CD14-positive monocyte (primary cell): ENCODE measurements at regions not wholly inside any gene's neighbourhood (a gene's known extent, or its start where the extent isn't known, plus 50 kb on each side); places are given as distances from the start of the nearest gene placed in this dataset.

Experiments
- DNase-seq, 3 donors: peaks; one replicate each; pipeline ENCODE4 v3.0.0-alpha.2; 2011 to 2022
- H2AFZ ChIP-seq: 2 replicates; pipeline ENCODE4 v1.6.0; 2012; ENCODE audit warnings: mild to moderate bottlenecking, low read depth, low read length, inconsistent platforms; ENCODE audit not compliant: insufficient read depth, poor library complexity, severe bottlenecking
- H3K27ac ChIP-seq, 2 donors: 1 replicate in 1 of 2; 2 replicates in 1 of 2; pipeline ENCODE4 v1.5.1; 2012 to 2013; ENCODE audit warnings: low read length in 2 of 2, control low read depth in 1 of 2, inconsistent platforms in 1 of 2, low read depth in 1 of 2, mild to moderate bottlenecking in 1 of 2
- H3K27me3 ChIP-seq, 2 donors: one replicate each; pipeline versions ENCODE4 v1.6.0 to v1.6.1; 2011 to 2013; ENCODE audit warnings: low read length in 2 of 2; ENCODE audit not compliant: control insufficient read depth in 2 of 2, insufficient read depth in 2 of 2
- H3K36me3 ChIP-seq, 2 donors: replicated peaks in 1 of 2; 1 replicate in 1 of 2; 2 replicates in 1 of 2; pipeline versions ENCODE4 v1.5.1 to v1.6.1; 2012 to 2013; ENCODE audit warnings: low read length in 2 of 2, control low read depth in 1 of 2, inconsistent platforms in 1 of 2, mild to moderate bottlenecking in 1 of 2; ENCODE audit not compliant: insufficient read depth in 2 of 2, control insufficient read depth in 1 of 2
- H3K4me1 ChIP-seq, 2 donors: 1 replicate in 1 of 2; 2 replicates in 1 of 2; pipeline versions ENCODE4 v1.5.1 to v1.6.1; 2012 to 2013; ENCODE audit warnings: low read length in 2 of 2, control low read depth in 1 of 2, inconsistent platforms in 1 of 2, mild to moderate bottlenecking in 1 of 2, moderate library complexity in 1 of 2; ENCODE audit not compliant: insufficient read depth in 2 of 2, control insufficient read depth in 1 of 2
- H3K4me2 ChIP-seq: replicated peaks from 2 replicates; pipeline ENCODE3; 2012; ENCODE audit warnings: low read length, moderate library complexity, mild to moderate bottlenecking; ENCODE audit not compliant: poor library complexity, severe bottlenecking; ENCODE audit errors: extremely low read depth
- H3K4me3 ChIP-seq, 3 experiments: fragments of 200-600 bp in 1 of 3; sonication (generic) in 1 of 3; replicated peaks in 1 of 3; 1 replicate in 2 of 3; 2 replicates in 1 of 3; pipeline ENCODE4 v1.5.1; 2011 to 2013; ENCODE audit warnings: low read length in 3 of 3, mild to moderate bottlenecking in 3 of 3, control low read depth in 2 of 3, low read depth in 2 of 3, inconsistent platforms in 1 of 3, moderate library complexity in 1 of 3
- H3K79me2 ChIP-seq: 2 replicates; pipeline ENCODE4 v1.6.0; 2012; ENCODE audit warnings: mild to moderate bottlenecking, control low read depth, inconsistent platforms, low read length, moderate library complexity; ENCODE audit not compliant: insufficient read depth
- H3K9ac ChIP-seq: 2 replicates; pipeline ENCODE4 v1.6.0; 2017; ENCODE audit warnings: low read length, mild to moderate bottlenecking; ENCODE audit not compliant: insufficient read depth, poor library complexity, severe bottlenecking
- H3K9me3 ChIP-seq, 2 donors: replicated peaks in 1 of 2; 1 replicate in 1 of 2; 2 replicates in 1 of 2; pipeline versions ENCODE4 v1.5.1 to v1.6.1; 2012 to 2013; ENCODE audit warnings: low read length in 2 of 2, control low read depth in 1 of 2; ENCODE audit not compliant: control insufficient read depth in 1 of 2, insufficient read depth in 1 of 2
- H4K20me1 ChIP-seq: 2 replicates; pipeline ENCODE4 v1.6.0; 2012; ENCODE audit warnings: mild to moderate bottlenecking, low read length, control low read depth, moderate library complexity; ENCODE audit not compliant: insufficient read depth
- H3K27ac Mint-ChIP-seq, 7 donors: one replicate each; pipeline ENCODE4 v1.8.0; 2020; ENCODE audit warnings: mild to moderate bottlenecking in 7 of 7, mixed read lengths in 7 of 7, moderate library complexity in 6 of 7, inconsistent platforms in 2 of 7
- H3K27me3 Mint-ChIP-seq, 3 donors: one replicate each; pipeline ENCODE4 v1.8.0; 2021 to 2022; ENCODE audit warnings: low read depth in 3 of 3, mild to moderate bottlenecking in 3 of 3, mixed read lengths in 3 of 3, moderate library complexity in 3 of 3, inconsistent platforms in 1 of 3
- H3K36me3 Mint-ChIP-seq, 2 donors: one replicate each; pipeline ENCODE4 v1.8.0; 2020; ENCODE audit warnings: mixed read lengths in 2 of 2, inconsistent platforms in 1 of 2, mild to moderate bottlenecking in 1 of 2
- H3K4me1 Mint-ChIP-seq: one replicate; pipeline ENCODE4 v1.8.0; 2020; ENCODE audit warnings: mild to moderate bottlenecking, mixed read lengths
- H3K4me3 Mint-ChIP-seq, 2 donors: one replicate each; pipeline ENCODE4 v1.8.0; 2020; ENCODE audit warnings: mild to moderate bottlenecking in 2 of 2, mixed read lengths in 2 of 2, moderate library complexity in 1 of 2
- H3K9me3 Mint-ChIP-seq, 7 donors: one replicate each; pipeline ENCODE4 v1.8.0; 2020 to 2022; ENCODE audit warnings: mixed read lengths in 7 of 7, mild to moderate bottlenecking in 6 of 7, moderate library complexity in 6 of 7, inconsistent platforms in 2 of 7
- WGBS: methylation state at CpG from one replicate; pipeline ENCODE4 v1.1.5; 2013; ENCODE audit warnings: missing lambda C conversion rate; ENCODE audit not compliant: insufficient coverage; 5-methylcytosine and 5-hydroxymethylcytosine counted together
- intact Hi-C, 2 donors: fragments of 100-400 bp; cut with micrococcal nuclease; formaldehyde crosslinking; loops; one replicate each; pipeline versions ENCODE4 v1.15.0 to v1.15.1; 2023
- TF ChIP-seq, protein P1 (sequence below): fragments of 200-600 bp; IDR thresholded peaks from one replicate; pipeline ENCODE4 v1.8.0; 2022; ENCODE audit warnings: antibody characterized with exemption, mild to moderate bottlenecking

DNA sequence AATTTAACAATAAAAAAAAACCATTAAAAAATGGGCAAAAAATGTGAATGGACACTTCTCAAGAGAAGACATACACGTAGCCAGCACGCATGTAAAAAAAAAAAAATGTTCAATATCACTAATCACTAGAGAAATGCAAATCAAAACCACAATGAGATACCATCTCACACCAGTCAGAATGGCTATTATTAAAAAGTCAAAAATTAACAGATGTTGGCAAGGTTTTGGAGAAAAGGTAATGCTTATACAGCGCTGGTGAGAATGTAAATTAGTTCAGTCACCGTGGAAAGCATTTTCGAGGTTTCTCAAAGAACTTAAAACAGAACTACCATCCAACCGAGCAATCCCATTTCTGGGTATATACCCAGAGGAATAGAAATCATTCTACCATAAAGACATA is 1091.5 kb upstream of the B3GALT2 start:
- Histone ChIP-seq H3K4me2 (no peak overlapping the region), H3K27ac (no peak overlapping the region), H2AFZ (no peak overlapping the region), H3K9ac (no peak overlapping the region), H3K4me3 (no peak overlapping the region), H4K20me1 (no peaks in the 10 kb centered on the region), H3K4me1 (no peaks in the 10 kb centered on the region), H3K27me3 (no peaks in the 10 kb centered on the region), H3K79me2 (no peaks in the 10 kb centered on the region), H3K9me3 (no peaks in the 10 kb centered on the region), H3K36me3 (no peaks in the 10 kb centered on the region)
- no CpG with 5 or more reads among the region's 6 CpGs for WGBS
- no peaks in the 10 kb centered on the region for H3K27me3 Mint-ChIP-seq
- H3K36me3 Mint-ChIP-seq: no peaks in the 10 kb centered on the region
- no peak for DNase-seq
- peaks cover 0 to 3% (median 2%) of the 10 kb centered on the region in 7 donors for H3K9me3 Mint-ChIP-seq
- no peak overlapping the region for H3K27ac Mint-ChIP-seq
- H3K4me3 Mint-ChIP-seq: no peak overlapping the region
- no peaks in the 10 kb centered on the region for H3K4me1 Mint-ChIP-seq
- intact Hi-C loops: no loop called here
- TF ChIP-seq, protein P1, sequence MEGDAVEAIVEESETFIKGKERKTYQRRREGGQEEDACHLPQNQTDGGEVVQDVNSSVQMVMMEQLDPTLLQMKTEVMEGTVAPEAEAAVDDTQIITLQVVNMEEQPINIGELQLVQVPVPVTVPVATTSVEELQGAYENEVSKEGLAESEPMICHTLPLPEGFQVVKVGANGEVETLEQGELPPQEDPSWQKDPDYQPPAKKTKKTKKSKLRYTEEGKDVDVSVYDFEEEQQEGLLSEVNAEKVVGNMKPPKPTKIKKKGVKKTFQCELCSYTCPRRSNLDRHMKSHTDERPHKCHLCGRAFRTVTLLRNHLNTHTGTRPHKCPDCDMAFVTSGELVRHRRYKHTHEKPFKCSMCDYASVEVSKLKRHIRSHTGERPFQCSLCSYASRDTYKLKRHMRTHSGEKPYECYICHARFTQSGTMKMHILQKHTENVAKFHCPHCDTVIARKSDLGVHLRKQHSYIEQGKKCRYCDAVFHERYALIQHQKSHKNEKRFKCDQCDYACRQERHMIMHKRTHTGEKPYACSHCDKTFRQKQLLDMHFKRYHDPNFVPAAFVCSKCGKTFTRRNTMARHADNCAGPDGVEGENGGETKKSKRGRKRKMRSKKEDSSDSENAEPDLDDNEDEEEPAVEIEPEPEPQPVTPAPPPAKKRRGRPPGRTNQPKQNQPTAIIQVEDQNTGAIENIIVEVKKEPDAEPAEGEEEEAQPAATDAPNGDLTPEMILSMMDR: no peak

DNA sequence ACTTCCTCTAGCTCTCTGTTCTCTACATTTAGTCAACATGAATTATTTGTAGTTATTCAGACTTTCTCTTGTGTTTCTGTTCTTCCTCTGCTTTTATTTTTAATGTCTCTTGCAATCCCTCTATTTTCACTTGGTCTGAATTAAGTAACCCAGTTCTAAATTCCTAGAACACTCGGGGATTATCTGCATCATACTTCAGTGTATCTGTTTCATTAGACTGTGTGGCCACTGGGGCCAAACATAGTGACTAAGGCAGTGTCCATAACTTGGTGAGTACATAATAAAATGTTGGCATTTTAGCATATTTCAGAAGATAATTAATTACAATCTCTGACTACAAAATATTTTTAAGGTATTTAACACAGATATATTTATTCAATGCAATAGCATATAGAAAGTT is 1087.2 kb upstream of the B3GALT2 start:
- Mint-ChIP-seq H3K36me3 (no peaks in the 10 kb centered on the region), H3K9me3 (peaks cover 0 to 3% (median 2%) of the 10 kb centered on the region in 7 donors), H3K4me3 (no peak overlapping the region), H3K27ac (no peak overlapping the region), H3K27me3 (no peaks in the 10 kb centered on the region), H3K4me1 (no peaks in the 10 kb centered on the region)
- H3K36me3 ChIP-seq: no peaks in the 10 kb centered on the region
- no peak overlapping the region for H2AFZ ChIP-seq
- no peak overlapping the region for H3K4me2 ChIP-seq
- no peak for DNase-seq
- no peak overlapping the region for H3K4me3 ChIP-seq
- H3K27me3 ChIP-seq: no peaks in the 10 kb centered on the region
- no peaks in the 10 kb centered on the region for H3K9me3 ChIP-seq
- intact Hi-C loops: no loop called here
- H4K20me1 ChIP-seq: no peaks in the 10 kb centered on the region
- TF ChIP-seq, protein P1: no peak
- H3K9ac ChIP-seq: no peak overlapping the region
- no peak overlapping the region for H3K27ac ChIP-seq
- no peaks in the 10 kb centered on the region for H3K79me2 ChIP-seq
- WGBS: no CpG with 5 or more reads among the region's 1 CpG
- H3K4me1 ChIP-seq: no peaks in the 10 kb centered on the region
